Upper lobe of right lung (tissue), 1 donor: ENCODE measurements at regions not wholly inside any gene's neighbourhood (a gene's known extent, or its start where the extent isn't known, plus 50 kb on each side); places are given as distances from the start of the nearest gene placed in this dataset.
A peak's percentile ranks its signal among the peaks of the same experiment; 100 is the strongest.

Experiments
- ATAC-seq: fragments of 200-7000 bp; cut with Tn5 transposase; one replicate; pipeline ENCODE4 v1.9.1; 2020; ENCODE audit warnings: mild to moderate bottlenecking, moderate library complexity
- DNase-seq: peaks from one replicate; pipeline ENCODE4 v3.0.0-alpha.2; 2020
- H3K27ac ChIP-seq: fragments of 200-600 bp; one replicate; pipeline ENCODE4 v1.8.0; 2022
- H3K27me3 ChIP-seq: fragments of 200-600 bp; one replicate; pipeline ENCODE4 v1.8.0; 2022; ENCODE audit warnings: mild to moderate bottlenecking
- H3K36me3 ChIP-seq: fragments of 200-600 bp; one replicate; pipeline ENCODE4 v1.8.0; 2022
- H3K4me1 ChIP-seq: fragments of 200-600 bp; one replicate; pipeline ENCODE4 v1.8.0; 2022
- H3K4me3 ChIP-seq: fragments of 200-600 bp; one replicate; pipeline ENCODE4 v1.8.0; 2022; ENCODE audit warnings: mild to moderate bottlenecking
- H3K9me3 ChIP-seq: fragments of 200-600 bp; one replicate; pipeline ENCODE4 v1.8.0; 2022
- CTCF ChIP-seq: fragments of 200-600 bp; IDR thresholded peaks from one replicate; pipeline ENCODE4 v1.8.0; 2022; ENCODE audit warnings: antibody characterized with exemption
- intact Hi-C: fragments of 100-400 bp; cut with DNase I; formaldehyde crosslinking; loops from one replicate; pipeline ENCODE4 v1.11.0; 2022
- donor health status: DM: no; HTN: yes; CAD: no; lungs with severe emphysema.

GRCh38 chr4:182978152-182978827, 61.1 kb upstream of the DCTD start:
- Histone ChIP-seq H3K36me3 (no peaks in the 10 kb centered on the region), H3K9me3 (no peaks in the 10 kb centered on the region), H3K4me1 (no peaks in the 10 kb centered on the region), H3K27ac (no peak overlapping the region), H3K4me3 (no peak overlapping the region), H3K27me3 (no peaks in the 10 kb centered on the region)
- intact Hi-C loops, result no loop called here
- ATAC-seq (no peak), DNase-seq (no peak)
- no peak for TF ChIP-seq CTCF

GRCh38 chr4:182975806-182976205, 58.6 kb upstream of the DCTD start:
- H3K27ac ChIP-seq, result no peak overlapping the region

GRCh38 chr4:182973941-182974340, 56.8 kb upstream of the DCTD start:
- Histone ChIP-seq H3K9me3 (no peaks in the 10 kb centered on the region), H3K36me3 (no peaks in the 10 kb centered on the region), H3K4me1 (no peaks in the 10 kb centered on the region), H3K27ac (no peak overlapping the region), H3K4me3 (no peak overlapping the region), H3K27me3 (no peaks in the 10 kb centered on the region)
- DNase-seq (no peak), ATAC-seq (no peak)
- no peak for TF ChIP-seq CTCF
- intact Hi-C loops, result no loop called here

More at GRCh38 chr4:182975806-182976205, 58.6 kb upstream of the DCTD start:
- DNase-seq (no peak), ATAC-seq (peak; percentile 36)
- Histone ChIP-seq H3K9me3 (no peaks in the 10 kb centered on the region), H3K4me1 (no peaks in the 10 kb centered on the region), H3K36me3 (no peaks in the 10 kb centered on the region), H3K27me3 (no peaks in the 10 kb centered on the region), H3K4me3 (no peak overlapping the region)
- intact Hi-C loops, result no loop called here
- TF ChIP-seq CTCF, result no peak

- Histone ChIP-seq H3K4me3 (no peak overlapping the region), H3K4me1 (no peaks in the 10 kb centered on the region), H3K36me3 (no peaks in the 10 kb centered on the region), H3K9me3 (no peaks in the 10 kb centered on the region), H3K27ac (no peak overlapping the region), H3K27me3 (no peaks in the 10 kb centered on the region)
- DNase-seq, result no peak
- TF ChIP-seq CTCF, result no peak
- no peak for ATAC-seq
- intact Hi-C loops, result no loop called here
Observed at GRCh38 chr4:182973511-182973911, 56.3 kb upstream of the DCTD start.

- Histone ChIP-seq H3K36me3 (no peaks in the 10 kb centered on the region), H3K4me3 (no peak overlapping the region), H3K4me1 (no peaks in the 10 kb centered on the region), H3K27ac (no peak overlapping the region), H3K9me3 (no peaks in the 10 kb centered on the region), H3K27me3 (no peaks in the 10 kb centered on the region)
- TF ChIP-seq CTCF, result no peak
- intact Hi-C loops, result no loop called here
- ATAC-seq (no peak), DNase-seq (no peak)
Observed at GRCh38 chr4:182971702-182972101, 54.5 kb upstream of the DCTD start.
